CD4-positive, alpha-beta T cell treated with Interleukin-6 for 4 hours (primary cell): ENCODE measurements at regions not wholly inside any gene's neighbourhood (a gene's known extent, or its start where the extent isn't known, plus 50 kb on each side); places are given as distances from the start of the nearest gene placed in this dataset.
"Not testable (repeated sequence)": the region's sequence is repeated elsewhere in the genome, so short reads cannot be mapped to it uniquely, and the experiment has no call there.

Experiments
- DNase-seq: peaks from one replicate; pipeline ENCODE4 v3.0.0-alpha.2; 2020; ENCODE audit warnings: mixed read lengths

GRCh38 chrX:4668802-4669536 lies 955.5 kb upstream of the PRKX start:
- DNase-seq, result no peak

- no peak for DNase-seq
These were observed 949.6 kb upstream of the PRKX start for GRCh38 chrX:4663085-4663484.

GRCh38 chrX:4661771-4662170 lies 948.3 kb upstream of the PRKX start:
- DNase-seq, result no peak

GRCh38 chrX:4656419-4656818 lies 943.0 kb upstream of the PRKX start:
- no peak for DNase-seq

GRCh38 chrX:4655743-4656142 lies 942.3 kb upstream of the PRKX start:
- no peak for DNase-seq

- no peak for DNase-seq
These were observed 928.7 kb upstream of the PRKX start for GRCh38 chrX:4642114-4642513.

- DNase-seq, result no peak
These were observed 924.6 kb upstream of the PRKX start for GRCh38 chrX:4638036-4638435.

GRCh38 chrX:4627414-4627813 lies 914.0 kb upstream of the PRKX start:
- DNase-seq, result no peak

GRCh38 chrX:4622486-4623167 lies 909.2 kb upstream of the PRKX start:
- DNase-seq, result no peak

GRCh38 chrX:4613651-4614050 lies 900.2 kb upstream of the PRKX start:
- not testable (repeated sequence) for DNase-seq

GRCh38 chrX:4588893-4589292 lies 875.4 kb upstream of the PRKX start:
- DNase-seq, result no peak

GRCh38 chrX:4588466-4588865 lies 875.0 kb upstream of the PRKX start:
- no peak for DNase-seq

GRCh38 chrX:4588056-4588455 lies 874.6 kb upstream of the PRKX start:
- no peak for DNase-seq

- no peak for DNase-seq
These were observed 866.5 kb upstream of the PRKX start for GRCh38 chrX:4579999-4580398.

GRCh38 chrX:4579480-4579879 lies 866.0 kb upstream of the PRKX start:
- DNase-seq, result no peak

- no peak for DNase-seq
These were observed 859.2 kb upstream of the PRKX start for GRCh38 chrX:4572691-4573090.

- DNase-seq, result no peak
These were observed 856.7 kb upstream of the PRKX start for GRCh38 chrX:4570151-4570550.

- DNase-seq, result no peak
These were observed 846.7 kb upstream of the PRKX start for GRCh38 chrX:4560192-4560591.

GRCh38 chrX:4550018-4550417 lies 836.6 kb upstream of the PRKX start:
- no peak for DNase-seq

- DNase-seq, result peak; percentile 47
These were observed 833.9 kb upstream of the PRKX start for GRCh38 chrX:4547213-4547836.

- DNase-seq, result not testable (repeated sequence)
These were observed 832.7 kb upstream of the PRKX start for GRCh38 chrX:4546178-4546577.

GRCh38 chrX:4528247-4528646 lies 814.8 kb upstream of the PRKX start:
- DNase-seq, result no peak

- no peak for DNase-seq
These were observed 772.5 kb upstream of the PRKX start for GRCh38 chrX:4485912-4486311.

- no peak for DNase-seq
These were observed 770.8 kb upstream of the PRKX start for GRCh38 chrX:4484266-4484665.
